ENCODE measurements at regions not wholly inside any gene's neighbourhood (a gene's known extent, or its start where the extent isn't known, plus 50 kb on each side); places are given as distances from the start of the nearest gene placed in this dataset.

DNA sequence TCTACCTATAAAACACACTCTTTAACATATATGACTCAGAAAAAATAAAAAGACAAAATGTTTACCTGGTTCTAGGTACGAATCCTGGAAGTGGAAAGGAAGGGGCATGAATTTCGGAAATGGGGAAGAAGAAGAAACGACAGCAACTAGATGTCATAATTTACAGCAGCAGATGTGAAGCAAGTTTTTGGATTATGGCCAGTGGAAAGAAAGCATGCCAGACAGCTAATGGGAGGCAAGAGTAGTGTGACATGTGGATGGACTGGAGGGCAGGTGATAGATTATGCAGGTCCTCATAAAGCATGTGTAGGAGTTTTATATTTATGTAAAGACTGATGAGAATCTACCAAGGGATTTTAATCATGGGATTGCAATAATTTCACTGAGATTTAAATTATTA, 279.0 kb upstream of the TACR3 start:
- TF ChIP-seq, protein P1, sequence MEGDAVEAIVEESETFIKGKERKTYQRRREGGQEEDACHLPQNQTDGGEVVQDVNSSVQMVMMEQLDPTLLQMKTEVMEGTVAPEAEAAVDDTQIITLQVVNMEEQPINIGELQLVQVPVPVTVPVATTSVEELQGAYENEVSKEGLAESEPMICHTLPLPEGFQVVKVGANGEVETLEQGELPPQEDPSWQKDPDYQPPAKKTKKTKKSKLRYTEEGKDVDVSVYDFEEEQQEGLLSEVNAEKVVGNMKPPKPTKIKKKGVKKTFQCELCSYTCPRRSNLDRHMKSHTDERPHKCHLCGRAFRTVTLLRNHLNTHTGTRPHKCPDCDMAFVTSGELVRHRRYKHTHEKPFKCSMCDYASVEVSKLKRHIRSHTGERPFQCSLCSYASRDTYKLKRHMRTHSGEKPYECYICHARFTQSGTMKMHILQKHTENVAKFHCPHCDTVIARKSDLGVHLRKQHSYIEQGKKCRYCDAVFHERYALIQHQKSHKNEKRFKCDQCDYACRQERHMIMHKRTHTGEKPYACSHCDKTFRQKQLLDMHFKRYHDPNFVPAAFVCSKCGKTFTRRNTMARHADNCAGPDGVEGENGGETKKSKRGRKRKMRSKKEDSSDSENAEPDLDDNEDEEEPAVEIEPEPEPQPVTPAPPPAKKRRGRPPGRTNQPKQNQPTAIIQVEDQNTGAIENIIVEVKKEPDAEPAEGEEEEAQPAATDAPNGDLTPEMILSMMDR (IDR thresholded peaks at IDR 0.05; ENCODE audit: unreplicated experiment), result no peak
- DNase-seq (ENCODE audit: low spot score), result no peak
- Mint-ChIP-seq H3K4me3 (ENCODE audit: unreplicated experiment) (no peak overlapping the region), H3K27me3 (ENCODE audit: unreplicated experiment) (no peaks in the 10 kb centered on the region), H3K36me3 (ENCODE audit: low read depth, unreplicated experiment) (no peaks in the 10 kb centered on the region), H3K9me3 (ENCODE audit: unreplicated experiment) (no peaks in the 10 kb centered on the region), H3K27ac (ENCODE audit: unreplicated experiment) (no peak overlapping the region), H3K4me1 (ENCODE audit: unreplicated experiment) (peaks cover 2% of the 10 kb centered on the region)

DNA sequence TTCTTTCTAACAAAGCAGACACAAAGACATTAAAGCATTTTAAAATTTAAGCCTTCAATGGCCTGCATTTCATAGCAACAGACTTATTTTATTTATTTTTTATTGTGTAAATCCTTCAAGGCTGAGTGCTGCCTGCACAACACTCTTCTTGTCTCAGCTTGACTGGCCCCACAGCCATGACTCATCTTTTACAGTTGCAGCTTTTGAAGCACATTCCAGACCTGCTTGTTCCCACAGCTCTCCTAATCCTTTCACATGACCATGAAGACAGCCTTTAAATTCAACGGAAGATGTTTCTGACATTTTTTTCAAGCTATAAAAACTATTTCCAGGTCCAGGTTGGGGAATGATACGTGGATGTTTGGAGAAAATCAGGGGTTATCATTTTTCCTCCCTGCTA, 276.9 kb upstream of the TACR3 start:
- TF ChIP-seq, protein P1 (IDR thresholded peaks at IDR 0.05; ENCODE audit: unreplicated experiment), result no peak
- H3K9me3 Mint-ChIP-seq (ENCODE audit: unreplicated experiment), result no peaks in the 10 kb centered on the region
- H3K36me3 Mint-ChIP-seq (ENCODE audit: low read depth, unreplicated experiment), result no peaks in the 10 kb centered on the region
- H3K27me3 Mint-ChIP-seq (ENCODE audit: unreplicated experiment), result no peaks in the 10 kb centered on the region
- DNase-seq (ENCODE audit: low spot score), result peak; percentile 11
- no peak overlapping the region for H3K27ac Mint-ChIP-seq (ENCODE audit: unreplicated experiment)
- no peak overlapping the region for H3K4me3 Mint-ChIP-seq (ENCODE audit: unreplicated experiment)
- peaks cover 2% of the 10 kb centered on the region for H3K4me1 Mint-ChIP-seq (ENCODE audit: unreplicated experiment)

DNA sequence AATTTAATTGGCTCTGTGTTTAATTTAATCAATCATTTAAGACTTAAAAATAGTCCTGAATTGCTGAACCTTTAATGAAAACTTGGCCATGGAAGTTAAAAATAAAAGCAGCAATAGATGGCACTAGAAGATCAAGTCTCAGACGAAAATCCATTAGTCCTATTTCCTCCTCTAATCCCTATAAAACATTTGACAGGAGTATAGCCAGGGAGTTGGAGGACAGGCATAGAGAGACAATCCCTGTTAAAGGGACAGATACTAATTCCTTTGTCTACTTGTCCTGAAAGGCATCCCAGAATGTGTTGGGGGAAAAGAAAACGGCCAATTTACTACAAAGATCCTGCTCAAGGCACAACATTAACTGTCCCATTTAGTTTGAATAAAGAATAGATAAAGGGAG, 276.3 kb upstream of the TACR3 start:
- TF ChIP-seq, protein P1 (IDR thresholded peaks at IDR 0.05; ENCODE audit: unreplicated experiment), result no peak
- Mint-ChIP-seq H3K4me1 (ENCODE audit: unreplicated experiment) (peaks cover 2% of the 10 kb centered on the region), H3K4me3 (ENCODE audit: unreplicated experiment) (no peak overlapping the region), H3K9me3 (ENCODE audit: unreplicated experiment) (no peaks in the 10 kb centered on the region), H3K36me3 (ENCODE audit: low read depth, unreplicated experiment) (no peaks in the 10 kb centered on the region), H3K27ac (ENCODE audit: unreplicated experiment) (no peak overlapping the region), H3K27me3 (ENCODE audit: unreplicated experiment) (no peaks in the 10 kb centered on the region)
- no peak for DNase-seq (ENCODE audit: low spot score)

DNA sequence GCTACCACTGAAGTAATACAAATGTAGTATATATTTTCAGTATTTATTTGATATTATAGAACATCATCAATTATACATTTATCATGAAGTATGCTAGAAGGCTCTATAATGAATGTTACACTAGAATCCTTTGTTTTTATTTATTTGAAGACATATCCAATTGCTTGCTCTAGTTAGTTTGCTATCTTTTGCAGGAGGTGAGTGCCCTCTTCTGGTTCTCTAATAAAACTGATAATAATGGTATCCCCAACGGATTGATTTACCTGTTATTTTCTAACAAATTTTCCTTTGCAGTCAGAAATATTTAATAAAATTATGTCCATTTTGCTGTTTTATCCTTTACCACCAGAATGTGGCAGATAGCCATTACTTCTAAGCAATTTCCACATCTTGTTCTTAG, 274.3 kb upstream of the TACR3 start:
- H3K27ac Mint-ChIP-seq (ENCODE audit: unreplicated experiment), result no peak overlapping the region
- TF ChIP-seq, protein P1 (IDR thresholded peaks at IDR 0.05; ENCODE audit: unreplicated experiment), result peak; percentile 47
- no peak overlapping the region for H3K4me3 Mint-ChIP-seq (ENCODE audit: unreplicated experiment)
- peaks cover 2% of the 10 kb centered on the region for H3K4me1 Mint-ChIP-seq (ENCODE audit: unreplicated experiment)
- H3K9me3 Mint-ChIP-seq (ENCODE audit: unreplicated experiment), result no peaks in the 10 kb centered on the region
- no peaks in the 10 kb centered on the region for H3K27me3 Mint-ChIP-seq (ENCODE audit: unreplicated experiment)
- H3K36me3 Mint-ChIP-seq (ENCODE audit: low read depth, unreplicated experiment), result no peaks in the 10 kb centered on the region
- no peak for DNase-seq (ENCODE audit: low spot score)

DNA sequence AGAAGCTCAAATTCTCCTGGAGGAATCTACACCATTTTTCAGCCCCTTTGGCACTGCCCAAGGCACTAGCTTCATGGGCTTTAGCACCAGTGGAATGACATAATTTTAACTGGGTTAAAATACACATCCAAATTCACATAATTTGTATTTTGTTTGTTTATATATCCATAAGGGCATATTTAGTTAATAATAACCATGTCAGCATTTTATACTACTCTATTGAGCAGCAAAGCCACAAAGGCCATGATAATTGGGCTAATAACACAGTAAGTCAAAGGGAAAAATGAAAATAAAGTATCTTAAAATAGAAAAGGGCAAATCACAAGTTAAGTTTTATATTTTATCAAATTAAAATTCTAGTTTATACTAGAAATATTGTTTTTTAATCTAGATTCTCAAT, 262.7 kb upstream of the TACR3 start:
- Mint-ChIP-seq H3K27ac (ENCODE audit: unreplicated experiment) (no peak overlapping the region), H3K4me1 (ENCODE audit: unreplicated experiment) (no peaks in the 10 kb centered on the region), H3K4me3 (ENCODE audit: unreplicated experiment) (no peak overlapping the region), H3K9me3 (ENCODE audit: unreplicated experiment) (no peaks in the 10 kb centered on the region), H3K27me3 (ENCODE audit: unreplicated experiment) (no peaks in the 10 kb centered on the region), H3K36me3 (ENCODE audit: low read depth, unreplicated experiment) (no peaks in the 10 kb centered on the region)
- DNase-seq (ENCODE audit: low spot score), result no peak
- TF ChIP-seq, protein P1 (IDR thresholded peaks at IDR 0.05; ENCODE audit: unreplicated experiment), result no peak

Measured in endothelial cell (in vitro differentiated cells).